Activated CD4-positive, CD25-positive, alpha-beta regulatory T cell treated with anti-CD3 and anti-CD28 coated beads, Interleukin-2, amount 50 U/mL, for 24 hours (primary cell): ENCODE measurements at regions not wholly inside any gene's neighbourhood (a gene's known extent, or its start where the extent isn't known, plus 50 kb on each side); places are given as distances from the start of the nearest gene placed in this dataset.
"Not testable (repeated sequence)": the region's sequence is repeated elsewhere in the genome, so short reads cannot be mapped to it uniquely, and the experiment has no call there.

ENCODE experiments used
- ATAC-seq, 2 donors: fragments of 150-1000 bp; cut with Tn5 transposase; one replicate each; pipeline ENCODE4 v1.10.0; 2021; ENCODE audit warnings: mild to moderate bottlenecking in 1 of 2, moderate library complexity in 1 of 2

DNA sequence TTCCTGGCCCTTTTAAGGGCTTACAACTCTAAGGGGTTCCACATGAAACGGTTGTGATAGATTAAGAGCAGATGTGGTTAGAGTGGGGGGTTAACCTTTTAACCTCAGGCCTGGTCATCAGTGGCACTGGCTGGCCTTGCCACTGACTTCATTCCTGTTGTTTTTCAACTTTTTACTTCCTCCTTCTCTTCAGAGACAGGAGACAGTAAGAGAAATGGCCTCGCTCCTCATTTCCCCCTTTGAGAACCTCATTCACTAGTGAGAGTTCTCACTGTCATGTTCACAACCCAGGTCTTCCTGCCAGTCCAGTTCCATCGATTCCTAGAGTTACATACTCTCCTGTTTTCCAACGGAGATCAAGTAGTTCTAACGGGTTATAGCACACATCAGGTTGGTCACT lies 101.6 kb upstream of the SLC1A4 start:
- ATAC-seq: no peak

DNA sequence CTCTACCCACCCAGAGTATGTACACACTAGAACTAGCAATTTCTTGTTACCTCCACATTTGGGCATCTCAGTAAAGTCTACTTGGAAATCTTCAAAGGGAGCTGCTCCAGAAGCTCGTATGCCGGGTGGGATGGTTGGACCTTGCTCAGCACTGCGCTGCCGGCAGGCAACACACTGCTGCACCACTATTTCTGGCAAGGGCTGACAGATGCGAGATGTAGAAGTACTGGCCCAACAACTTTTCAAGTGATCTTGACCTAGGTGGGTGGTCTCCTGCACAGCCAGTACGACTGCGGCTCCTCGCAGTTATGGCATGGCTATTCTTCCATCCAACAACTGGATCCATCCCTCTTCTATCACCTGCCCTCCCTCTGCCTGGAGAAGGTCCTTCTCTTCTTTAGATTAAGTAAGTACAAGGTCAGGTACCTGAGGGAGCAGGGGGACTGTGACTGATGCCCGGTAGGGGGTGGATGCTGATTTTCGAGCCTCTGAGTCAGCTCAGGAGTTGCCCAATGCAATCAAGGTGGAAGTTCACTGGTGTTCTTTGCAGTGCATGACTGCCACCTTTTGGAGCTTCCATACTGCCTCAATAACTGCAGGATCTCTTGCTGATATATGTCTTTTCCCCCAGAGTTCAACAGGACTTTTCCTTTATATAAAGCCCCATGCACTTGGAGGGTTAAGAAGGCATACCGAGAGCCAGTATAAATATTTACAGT lies 100.4 kb upstream of the SLC1A4 start:
- ATAC-seq: no peak

DNA sequence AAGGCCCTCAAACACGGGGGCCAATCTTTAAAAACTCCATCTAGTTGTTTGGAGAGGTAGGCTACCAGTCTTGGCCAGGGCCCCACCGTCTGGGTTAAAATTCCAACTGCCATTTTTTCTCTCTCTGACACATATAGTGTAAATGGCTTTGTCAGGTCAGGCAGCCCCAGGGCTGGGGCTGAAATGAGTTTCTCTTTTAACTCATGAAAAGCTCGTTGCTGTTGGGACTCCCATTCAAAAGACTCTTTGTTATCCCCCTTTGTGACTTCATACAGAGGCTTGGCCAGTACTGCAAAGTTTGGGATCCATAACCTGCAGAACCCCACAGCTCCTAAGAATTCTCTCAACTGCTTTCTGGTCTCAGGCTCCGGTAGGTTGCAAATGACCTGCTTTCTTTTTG lies 99.4 kb upstream of the SLC1A4 start:
- ATAC-seq: no peak

DNA sequence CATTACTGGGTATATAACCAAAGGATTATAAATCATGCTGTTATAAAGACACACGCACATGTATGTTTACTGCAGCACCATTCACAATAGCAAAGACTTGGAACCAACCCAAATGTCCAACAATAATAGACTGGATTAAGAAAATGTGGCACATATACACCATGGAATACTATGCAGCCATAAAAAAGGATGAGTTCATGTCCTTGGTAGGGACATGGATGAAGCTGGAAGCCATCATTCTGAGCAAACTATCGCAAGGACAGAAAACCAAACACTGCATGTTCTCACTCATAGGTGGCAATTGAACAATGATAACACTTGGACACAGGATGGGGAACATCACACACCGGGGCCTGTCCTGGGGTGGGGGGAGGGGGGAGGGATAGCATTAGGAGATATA lies 92.6 kb upstream of the SLC1A4 start:
- not testable (repeated sequence) for ATAC-seq

DNA sequence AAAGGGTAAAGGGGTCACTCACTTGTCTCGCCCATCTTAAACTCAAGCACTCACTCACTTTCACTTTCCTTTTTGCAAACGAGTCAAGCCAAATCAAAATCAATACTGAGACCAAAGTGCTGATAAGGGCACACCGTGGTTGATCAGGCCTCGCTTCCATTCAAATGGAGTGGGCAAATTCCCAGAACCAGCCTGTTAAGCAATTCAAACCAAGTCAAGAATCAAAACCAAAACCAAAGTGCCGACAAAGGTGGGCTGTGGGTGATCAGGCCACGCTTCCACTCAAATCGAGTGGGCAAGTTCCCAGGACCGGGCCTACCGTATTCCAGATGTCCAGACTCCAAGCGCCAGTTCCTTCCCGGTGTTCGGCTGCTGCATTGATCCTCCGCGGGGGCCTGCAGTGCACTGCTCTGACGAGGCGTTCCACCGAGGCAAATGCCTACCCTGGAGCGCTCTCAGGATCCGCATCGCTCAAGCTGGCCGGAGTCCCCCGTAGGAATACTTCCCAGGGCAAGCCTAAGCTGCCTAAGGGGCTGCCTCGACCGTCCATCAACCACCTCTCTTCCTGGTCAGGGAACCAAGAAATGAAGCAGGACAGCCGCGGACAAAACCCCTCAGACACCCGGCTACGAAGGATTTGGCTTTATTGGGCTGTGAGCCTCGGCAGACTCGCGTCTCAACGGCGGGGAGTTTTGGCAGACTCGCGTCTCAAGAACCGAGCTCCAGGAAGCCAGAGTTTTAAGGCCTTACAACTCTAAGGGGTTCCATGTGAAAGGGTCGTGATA lies 89.9 kb upstream of the SLC1A4 start:
- no peak for ATAC-seq

DNA sequence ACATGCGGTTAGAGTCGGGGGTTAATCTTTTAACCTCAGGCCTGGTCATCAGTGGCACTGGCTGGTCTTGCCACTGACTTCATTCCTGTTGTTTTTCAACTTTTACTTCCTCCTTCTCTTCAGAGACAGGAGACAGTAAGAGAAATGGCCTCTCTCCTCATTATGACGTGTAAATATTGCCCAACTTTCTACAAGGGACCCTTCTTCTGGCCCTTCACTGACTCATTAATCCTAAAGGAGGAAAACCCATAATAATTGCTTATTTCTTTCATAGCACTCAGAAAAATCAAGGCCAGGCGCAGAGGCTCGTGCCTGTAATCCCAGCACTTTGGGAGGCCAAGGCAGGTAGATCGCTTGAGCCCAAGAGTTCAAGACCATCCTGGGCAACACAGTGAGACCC lies 89.3 kb upstream of the SLC1A4 start:
- ATAC-seq: not testable (repeated sequence)

DNA sequence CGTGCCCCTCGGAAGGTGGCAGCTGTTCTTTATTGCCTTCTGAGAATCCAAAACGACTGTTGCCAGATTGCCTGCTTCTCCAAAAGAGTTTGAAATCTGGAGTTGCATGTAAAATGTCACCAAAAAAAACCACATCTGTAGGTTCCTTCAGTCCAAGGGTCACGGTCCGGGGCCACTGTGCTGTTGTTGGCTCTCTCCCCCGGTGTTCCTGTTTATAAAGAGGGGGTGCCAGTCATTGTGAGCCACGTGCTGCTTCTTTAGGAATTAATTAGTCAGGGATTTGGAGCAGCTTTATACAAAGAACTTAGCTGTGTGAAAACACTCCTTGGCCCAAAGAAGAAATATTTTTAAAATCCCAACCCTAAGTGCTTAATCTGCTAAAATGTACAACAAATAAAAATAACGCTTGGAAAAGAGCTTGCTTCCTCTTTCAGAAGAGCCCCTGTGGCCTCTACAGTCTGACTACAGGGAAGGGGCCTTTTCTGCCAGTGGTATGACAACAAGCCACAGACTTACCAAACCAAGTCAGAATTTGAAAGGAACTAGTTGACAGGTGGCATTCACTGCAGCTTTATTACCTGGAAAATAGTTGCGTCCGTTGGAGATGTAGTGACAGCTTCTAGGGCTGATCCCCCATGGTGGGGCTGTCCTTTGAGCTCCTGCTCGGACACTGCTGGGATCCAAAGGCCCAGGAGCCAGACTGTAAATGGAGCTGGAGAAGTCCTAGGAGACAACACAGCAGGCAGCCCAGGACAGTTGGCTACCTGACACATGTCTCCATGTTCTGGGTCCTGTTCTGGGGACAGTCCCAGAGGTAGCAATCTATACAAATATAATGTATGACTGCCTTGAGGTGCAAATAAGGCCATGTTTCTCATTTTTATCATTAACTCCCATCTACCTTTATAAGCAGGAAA lies 84.5 kb upstream of the SLC1A4 start:
- ATAC-seq: no peak

DNA sequence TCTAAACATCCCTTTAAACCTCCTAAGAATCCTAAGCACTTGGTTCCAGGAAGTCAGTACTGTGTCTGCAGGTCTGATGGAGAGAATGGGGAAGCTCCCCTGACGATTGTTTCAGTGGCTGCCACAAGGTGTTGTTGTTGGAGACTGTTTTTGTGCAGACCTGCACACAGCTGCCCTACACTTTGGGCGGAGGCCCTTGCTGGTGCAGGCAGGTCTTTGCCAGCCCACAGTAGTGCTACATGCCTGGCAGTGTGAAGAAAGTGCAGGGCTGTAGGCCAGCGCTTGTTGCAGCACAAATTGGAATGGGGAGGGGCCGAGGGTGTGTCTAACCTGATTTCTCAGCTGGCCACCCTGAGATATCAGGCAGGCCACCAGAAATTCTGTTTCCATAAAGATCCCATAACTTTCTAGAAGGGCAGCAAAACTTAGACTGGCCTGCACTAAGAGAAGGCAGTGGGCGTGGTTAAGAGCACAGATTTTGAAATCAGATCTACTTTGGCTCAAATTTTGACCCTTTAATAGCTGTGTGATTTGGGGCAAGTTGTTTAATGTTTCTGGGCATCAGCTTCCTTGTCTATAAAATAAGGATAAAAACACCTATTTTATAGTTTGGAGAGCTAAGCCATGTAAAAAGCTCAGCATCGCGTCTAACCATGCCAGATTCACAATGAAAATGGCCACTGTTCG lies 83.7 kb upstream of the SLC1A4 start:
- no peak for ATAC-seq

DNA sequence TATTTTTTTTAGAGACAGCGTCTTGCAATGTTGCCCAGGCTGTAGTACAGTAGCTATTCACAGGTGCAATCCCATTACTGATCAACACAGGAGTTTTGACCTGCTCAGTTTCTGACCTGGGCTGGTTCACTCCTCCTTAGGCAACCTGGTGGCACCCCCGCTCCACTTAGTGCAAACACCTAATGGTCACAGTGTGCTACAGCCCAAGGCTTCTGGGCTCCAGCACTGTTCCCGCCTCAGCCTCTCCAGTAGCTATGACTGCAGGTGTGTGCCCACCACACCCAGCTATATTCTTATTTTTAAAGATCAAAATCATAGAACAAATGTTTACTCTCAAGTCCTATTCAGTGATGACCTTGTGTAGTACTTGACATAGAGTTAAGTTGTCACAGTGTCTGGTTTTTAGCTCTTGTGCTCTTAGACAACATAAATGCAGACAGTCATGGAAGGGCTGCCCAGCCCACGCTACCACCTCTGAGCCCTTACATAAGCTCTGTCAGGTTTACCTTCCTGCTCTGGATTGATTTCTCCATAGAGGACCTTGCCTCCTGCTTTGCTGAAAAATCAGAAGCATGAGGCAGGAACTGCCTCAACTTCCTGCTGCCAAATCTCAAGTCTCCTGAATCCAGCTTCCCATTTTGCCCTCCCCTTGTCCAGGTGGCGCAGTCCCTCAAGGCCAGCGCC lies 82.2 kb upstream of the SLC1A4 start:
- ATAC-seq: no peak

DNA sequence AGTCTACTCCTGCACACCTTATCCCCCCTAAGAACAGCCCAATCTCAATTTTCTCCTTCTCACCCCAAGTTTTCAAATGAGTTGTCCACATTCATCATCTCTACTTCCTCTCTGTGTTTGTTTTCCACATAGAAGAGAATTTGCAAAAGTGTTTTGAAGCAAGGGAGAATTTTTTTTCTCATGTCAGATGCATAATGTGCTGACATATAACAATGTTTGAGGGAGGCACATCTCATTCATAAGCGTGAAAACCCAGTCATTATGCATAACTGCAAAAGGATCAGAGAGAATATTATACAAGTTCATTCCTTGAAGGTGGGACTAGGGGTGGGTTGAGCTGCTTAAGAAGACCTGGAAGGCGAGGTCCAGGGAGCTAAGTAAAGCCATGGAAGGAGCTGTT lies 80.8 kb upstream of the SLC1A4 start:
- no peak for ATAC-seq

DNA sequence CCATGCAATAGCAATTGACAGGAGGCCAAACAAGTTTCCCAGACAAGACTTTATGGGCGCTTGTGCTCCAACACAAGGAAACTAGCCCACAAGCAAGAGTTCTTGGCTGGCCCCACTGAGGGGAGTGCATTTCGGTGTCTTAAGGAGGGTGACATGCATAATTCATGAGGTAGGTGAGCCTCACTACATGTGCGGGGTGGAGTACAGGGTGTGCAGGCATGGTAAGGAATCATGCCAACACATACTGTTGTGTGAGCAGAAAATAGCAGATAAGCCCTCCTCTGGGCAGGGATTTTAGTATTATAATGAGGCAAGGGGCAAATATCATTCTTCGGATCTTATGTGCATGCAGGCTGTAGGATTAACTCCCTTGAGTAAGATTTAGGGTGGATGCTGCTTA lies 78.7 kb upstream of the SLC1A4 start:
- ATAC-seq: no peak

DNA sequence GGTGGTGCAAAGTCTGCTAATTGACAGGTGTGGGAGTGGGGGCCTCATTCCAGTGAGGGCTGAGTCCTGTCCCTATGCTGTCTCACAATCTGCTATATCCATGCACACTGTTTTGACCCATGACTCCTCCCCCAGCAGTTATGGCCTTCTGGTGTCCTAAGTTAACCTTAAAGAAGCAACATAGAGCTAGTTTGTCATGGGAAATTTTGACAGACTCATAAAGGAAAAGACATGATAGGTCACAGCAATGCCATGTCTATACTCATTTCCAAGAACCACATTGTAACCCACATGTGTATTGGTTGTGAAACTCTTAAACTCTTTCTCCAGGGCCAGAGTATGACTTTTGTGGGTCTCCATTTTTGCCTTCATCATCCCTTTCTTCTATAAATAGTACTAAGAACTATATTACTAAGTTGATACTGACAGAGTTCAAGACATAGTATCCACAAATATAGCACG lies 78.2 kb upstream of the SLC1A4 start:
- peak; percentile 69 to 77 for ATAC-seq

DNA sequence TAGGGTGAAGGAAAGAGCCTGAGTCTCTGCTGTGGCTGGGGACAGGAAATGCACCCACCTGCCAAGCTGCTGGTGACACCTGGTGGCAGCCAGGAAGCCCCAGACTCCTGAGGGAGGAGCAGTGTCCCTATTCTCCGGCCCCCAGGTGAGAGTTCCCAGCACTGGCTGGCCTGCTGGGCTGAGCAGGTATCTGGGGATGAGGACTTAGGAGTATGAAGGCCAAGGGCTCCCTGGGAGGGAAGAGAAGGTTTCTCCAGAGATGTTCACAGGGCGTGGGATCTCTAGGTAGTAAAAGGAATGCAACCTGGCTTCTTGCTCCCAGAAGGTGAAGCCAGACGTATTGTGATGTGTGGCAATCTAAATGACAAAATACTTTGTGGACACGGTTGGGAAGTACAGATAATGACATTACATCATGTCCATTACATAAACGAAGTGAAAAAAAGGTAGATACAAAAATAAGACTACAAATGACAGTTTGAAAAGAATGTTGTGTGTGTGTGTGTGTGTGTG lies 75.8 kb upstream of the SLC1A4 start:
- no peak for ATAC-seq

DNA sequence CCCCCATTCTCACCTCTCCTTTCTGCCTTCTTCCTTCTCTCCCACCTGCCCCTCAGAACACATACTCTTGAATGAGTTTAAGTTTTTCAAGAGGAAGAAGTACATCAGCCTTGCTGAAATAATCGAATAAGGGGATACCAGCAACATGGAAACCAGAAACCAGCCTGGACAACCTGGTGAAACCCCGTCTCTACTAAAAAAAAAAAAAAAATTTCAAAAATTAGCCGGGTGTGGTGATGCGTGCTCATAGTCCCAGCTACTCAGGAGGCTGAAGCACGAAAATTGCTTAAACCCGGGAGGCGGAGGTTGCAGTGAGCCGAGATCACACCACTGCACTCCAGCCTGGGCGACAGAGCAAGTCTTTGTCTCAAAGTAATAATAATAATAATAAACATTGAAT lies 75.0 kb upstream of the SLC1A4 start:
- ATAC-seq: no peak

DNA sequence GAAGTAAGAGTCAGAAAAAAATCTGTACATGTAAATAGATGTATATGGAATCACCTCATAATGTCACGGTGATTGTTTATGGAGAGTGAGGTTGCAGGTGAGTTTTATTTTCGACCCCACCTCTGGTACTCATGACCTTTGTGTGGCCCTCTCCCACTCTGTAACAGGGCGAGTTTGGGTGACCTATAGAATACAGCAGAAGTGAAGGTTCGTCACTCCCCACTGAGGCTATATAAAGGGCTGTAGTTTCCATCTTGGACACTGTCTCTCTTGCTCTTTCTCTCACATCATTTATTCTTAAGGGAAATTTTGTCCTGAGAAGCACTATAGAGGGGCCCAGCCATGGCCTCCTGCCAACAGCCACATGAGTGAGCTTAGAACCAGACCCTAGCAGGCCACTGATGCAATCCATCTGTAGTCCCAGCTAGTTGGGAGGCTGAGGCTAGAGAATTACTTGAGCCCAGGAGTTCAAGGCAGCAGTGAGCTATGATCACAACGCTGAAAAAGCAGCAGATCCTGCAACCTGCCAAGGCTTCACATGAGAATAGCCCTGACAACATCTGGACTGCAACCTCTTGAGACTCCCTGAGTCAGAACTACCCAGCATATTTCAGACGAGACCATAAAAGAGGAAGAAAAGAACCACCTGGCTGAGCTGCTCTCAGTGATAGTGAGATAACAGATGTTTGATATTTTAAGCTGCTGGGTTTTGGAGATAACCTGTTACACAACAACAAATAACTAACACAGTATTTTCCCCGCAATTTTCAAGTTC lies 74.3 kb upstream of the SLC1A4 start:
- peak in 1 of 2 donors; percentile 27 for ATAC-seq

DNA sequence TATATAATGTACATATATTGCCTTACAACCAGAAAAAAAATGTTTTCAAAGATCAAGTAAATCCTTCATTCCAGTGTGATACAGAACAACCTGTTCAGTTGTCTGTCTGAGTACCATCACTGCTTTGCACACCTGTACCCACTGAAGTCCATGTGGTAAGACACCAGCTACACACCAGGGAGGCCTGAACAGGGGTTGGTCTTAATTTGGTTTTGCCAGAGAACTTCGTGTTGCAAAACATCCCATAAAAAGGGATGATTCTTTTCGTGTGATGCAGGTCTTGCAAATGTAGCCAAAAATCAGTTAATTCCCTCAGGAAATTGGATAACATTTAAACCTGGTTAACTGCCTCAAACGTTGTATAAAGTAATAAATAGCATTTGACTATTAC lies 73.7 kb upstream of the SLC1A4 start:
- no peak for ATAC-seq

DNA sequence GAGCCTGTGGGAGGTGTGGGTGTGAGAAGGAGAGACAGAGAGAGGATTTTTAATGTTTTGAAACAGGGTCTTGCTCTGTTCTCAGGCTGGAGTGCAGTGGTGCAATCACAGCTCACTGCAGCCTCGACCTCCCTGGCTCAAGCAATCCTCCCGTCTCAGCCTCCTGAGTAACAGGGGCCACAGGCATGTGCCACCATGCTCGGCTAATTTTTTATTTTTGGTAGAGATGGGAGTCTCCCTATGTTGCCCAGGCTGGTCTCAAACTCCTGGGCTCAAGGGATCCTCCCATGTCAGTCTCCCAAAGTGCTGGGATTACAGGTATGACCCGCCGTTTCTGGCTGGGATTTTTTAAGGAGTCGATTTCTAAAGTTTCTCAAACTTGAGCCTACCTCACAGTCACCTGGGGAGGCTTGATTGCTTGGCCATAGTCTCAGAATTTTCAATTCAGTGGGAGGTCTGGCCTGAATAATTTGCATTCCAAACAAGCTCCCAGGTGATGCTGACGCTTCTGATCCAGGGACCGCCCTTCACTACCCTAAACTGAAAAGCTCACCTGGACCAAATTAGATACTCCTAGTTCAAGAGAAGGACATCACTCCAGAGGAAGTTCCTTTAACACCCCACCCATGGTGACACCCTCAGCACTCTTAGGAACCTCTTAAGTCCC lies 70.8 kb upstream of the SLC1A4 start:
- peak in 1 of 2 donors; percentile 10 for ATAC-seq

DNA sequence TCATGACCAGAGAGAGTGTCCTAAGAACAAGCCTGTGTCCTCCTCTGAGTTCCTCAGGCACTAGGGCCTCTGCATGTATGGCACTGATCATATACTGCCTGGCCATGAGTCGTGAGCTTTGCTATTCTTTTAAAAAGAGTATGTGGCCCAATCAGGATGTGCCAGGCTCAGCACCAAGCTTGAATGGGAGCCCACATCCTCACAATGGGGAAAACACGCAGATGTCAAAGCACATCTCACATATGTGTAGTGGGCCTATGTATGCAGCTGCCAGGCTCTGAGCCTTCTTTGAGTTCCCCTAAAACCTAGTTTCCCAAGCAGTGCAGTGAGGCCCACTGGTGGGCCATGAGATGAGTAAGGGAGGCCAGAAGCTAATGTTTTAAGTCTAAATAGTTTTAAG lies 69.9 kb upstream of the SLC1A4 start:
- no peak for ATAC-seq

DNA sequence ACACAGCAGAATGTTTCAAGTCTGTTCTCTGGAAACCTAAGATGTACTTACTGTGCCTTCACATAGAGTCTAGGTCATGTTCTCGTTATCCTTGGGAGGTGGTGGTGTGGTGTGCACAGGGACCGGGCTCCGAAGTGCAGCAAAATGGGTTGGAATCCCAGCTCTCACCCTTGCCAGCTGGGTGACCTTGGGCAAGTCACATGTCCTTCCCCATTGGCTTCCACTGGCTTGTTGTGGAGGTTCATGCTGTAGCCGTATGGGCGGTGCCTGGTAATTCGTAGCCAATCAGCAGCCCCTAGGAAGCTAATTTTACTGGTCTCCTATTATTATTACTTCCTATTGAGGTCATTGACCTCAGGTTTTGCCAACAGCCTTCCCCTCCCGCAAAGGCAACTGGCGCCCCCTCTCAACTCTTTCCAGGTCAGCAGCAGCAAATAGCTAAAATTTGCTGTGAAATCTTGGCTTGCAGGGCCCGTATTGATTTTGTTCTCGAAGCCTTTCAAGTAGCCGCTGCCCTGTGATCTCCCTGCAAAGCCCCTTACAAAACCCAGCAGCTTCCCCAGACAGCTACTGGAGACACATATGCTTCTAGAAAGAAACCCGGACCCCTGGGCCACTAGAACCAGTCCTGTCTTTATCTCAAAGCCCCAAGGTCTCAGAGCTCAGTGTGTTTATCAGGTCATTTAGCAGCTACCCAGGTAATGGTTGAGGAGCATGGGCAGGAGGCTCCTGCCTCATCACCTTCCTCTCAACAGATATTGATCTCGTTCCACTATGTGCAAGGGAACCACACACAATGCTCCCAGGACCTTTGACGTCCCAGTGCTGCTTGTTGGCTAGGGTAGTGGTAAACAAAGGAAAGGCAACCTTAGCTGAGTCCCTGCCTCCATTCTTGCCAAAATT lies 66.5 kb upstream of the SLC1A4 start:
- no peak for ATAC-seq
